ENCODE measurements at regions not wholly inside any gene's neighbourhood (a gene's known extent, or its start where the extent isn't known, plus 50 kb on each side); places are given as distances from the start of the nearest gene placed in this dataset.

DNA sequence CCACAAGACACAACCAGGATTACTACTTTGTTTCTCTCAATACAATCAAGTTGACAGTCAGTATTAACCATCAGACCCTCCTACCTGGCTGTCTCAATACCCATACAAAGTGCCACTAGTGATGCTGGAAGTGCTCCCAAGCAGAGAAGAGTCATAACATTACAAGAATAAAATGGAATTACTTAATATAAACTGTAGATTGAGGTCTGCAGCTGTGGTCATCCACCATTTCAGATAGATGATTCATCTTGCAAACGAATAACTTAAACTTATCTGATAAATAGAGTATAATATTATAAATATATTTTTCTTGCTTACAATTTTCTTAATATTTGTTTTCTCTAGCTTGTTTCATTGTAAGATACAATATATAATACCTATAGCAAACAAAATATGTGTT lies 1034.2 kb upstream of the PCDH10 start:
- TF ChIP-seq, protein P1, sequence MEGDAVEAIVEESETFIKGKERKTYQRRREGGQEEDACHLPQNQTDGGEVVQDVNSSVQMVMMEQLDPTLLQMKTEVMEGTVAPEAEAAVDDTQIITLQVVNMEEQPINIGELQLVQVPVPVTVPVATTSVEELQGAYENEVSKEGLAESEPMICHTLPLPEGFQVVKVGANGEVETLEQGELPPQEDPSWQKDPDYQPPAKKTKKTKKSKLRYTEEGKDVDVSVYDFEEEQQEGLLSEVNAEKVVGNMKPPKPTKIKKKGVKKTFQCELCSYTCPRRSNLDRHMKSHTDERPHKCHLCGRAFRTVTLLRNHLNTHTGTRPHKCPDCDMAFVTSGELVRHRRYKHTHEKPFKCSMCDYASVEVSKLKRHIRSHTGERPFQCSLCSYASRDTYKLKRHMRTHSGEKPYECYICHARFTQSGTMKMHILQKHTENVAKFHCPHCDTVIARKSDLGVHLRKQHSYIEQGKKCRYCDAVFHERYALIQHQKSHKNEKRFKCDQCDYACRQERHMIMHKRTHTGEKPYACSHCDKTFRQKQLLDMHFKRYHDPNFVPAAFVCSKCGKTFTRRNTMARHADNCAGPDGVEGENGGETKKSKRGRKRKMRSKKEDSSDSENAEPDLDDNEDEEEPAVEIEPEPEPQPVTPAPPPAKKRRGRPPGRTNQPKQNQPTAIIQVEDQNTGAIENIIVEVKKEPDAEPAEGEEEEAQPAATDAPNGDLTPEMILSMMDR (IDR thresholded peaks at IDR 0.05 in 8 of 11, conservative IDR thresholded peaks at IDR 0.05 in 3 of 11), result no peak
- TF ChIP-seq POLR2A (IDR thresholded peaks at IDR 0.05) (no peak), POLR2AphosphoS5 (IDR thresholded peaks at IDR 0.05) (no peak)

All from spleen (tissue), 7 donors.